ENCODE measurements at regions not wholly inside any gene's neighbourhood (a gene's known extent, or its start where the extent isn't known, plus 50 kb on each side); places are given as distances from the start of the nearest gene placed in this dataset.

DNA sequence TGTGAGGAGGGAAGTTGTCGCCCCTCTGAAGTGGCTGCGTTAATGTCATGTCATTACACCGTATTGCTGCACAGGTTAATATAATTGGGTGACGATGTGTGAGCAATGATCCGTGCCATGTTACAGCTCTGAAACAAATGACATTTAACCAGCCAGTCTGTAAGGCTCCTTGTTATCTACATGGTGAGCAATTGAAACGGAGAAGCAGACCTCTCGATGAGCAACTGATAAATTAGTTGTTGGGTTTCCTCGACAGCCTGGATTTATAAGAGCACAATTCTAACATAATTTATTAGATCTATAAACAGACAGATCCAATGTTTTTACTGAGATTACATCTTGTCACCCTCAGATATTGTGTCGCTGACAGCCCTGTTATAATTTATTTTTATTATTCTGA is 49.9 kb upstream of the MAFB start:
- Histone ChIP-seq H3K27ac (no peak overlapping the region), H3K4me3 (no peak overlapping the region), H3K9me3 (no peaks in the 10 kb centered on the region), H3K27me3 (peaks cover 0 to 15% (median 0%) of the 10 kb centered on the region in 3 donors), H3K36me3 (no peaks in the 10 kb centered on the region), H3K4me1 (no peaks in the 10 kb centered on the region)
- intact Hi-C loops (cut with DNase I): no loop called here
- 52 to 58% methylated on average over 9 of the region's 9 CpGs for WGBS, 2 donors
- DNase-seq: no peak
- TF ChIP-seq POLR2AphosphoS5 (IDR thresholded peaks at IDR 0.05) (no peak), EP300 (IDR thresholded peaks at IDR 0.05) (no peak), POLR2A (IDR thresholded peaks at IDR 0.05) (no peak), CTCF (IDR thresholded peaks at IDR 0.05) (no peak)

- H3K36me3 ChIP-seq: no peaks in the 10 kb centered on the region
- intact Hi-C loops (cut with DNase I): no loop called here
- peaks cover 0 to 15% (median 0%) of the 10 kb centered on the region in 3 donors for H3K27me3 ChIP-seq
- no peak for DNase-seq
- TF ChIP-seq POLR2A (IDR thresholded peaks at IDR 0.05) (no peak), POLR2AphosphoS5 (IDR thresholded peaks at IDR 0.05) (no peak), EP300 (IDR thresholded peaks at IDR 0.05) (no peak), CTCF (IDR thresholded peaks at IDR 0.05) (no peak)
- no peaks in the 10 kb centered on the region for H3K9me3 ChIP-seq
- H3K27ac ChIP-seq: no peak overlapping the region
- H3K4me1 ChIP-seq: no peaks in the 10 kb centered on the region
- H3K4me3 ChIP-seq: no peak overlapping the region
- 52 to 97% methylated on average over 1 of the region's 1 CpG for WGBS, 2 donors
These were observed 50.8 kb upstream of the MAFB start for GRCh38 chr20:40739841-40740240.

GRCh38 chr20:40741507-40742106 is 52.6 kb upstream of the MAFB start:
- H3K9me3 ChIP-seq: no peaks in the 10 kb centered on the region
- peaks cover 0 to 13% (median 0%) of the 10 kb centered on the region in 3 donors for H3K27me3 ChIP-seq
- no peak overlapping the region for H3K4me3 ChIP-seq
- H3K36me3 ChIP-seq: no peaks in the 10 kb centered on the region
- no peak overlapping the region for H3K27ac ChIP-seq
- intact Hi-C loops (cut with DNase I): no loop called here
- no peak for DNase-seq
- no peaks in the 10 kb centered on the region for H3K4me1 ChIP-seq
- 35 to 56% methylated on average over 6 of the region's 6 CpGs for WGBS, 2 donors
- TF ChIP-seq POLR2AphosphoS5 (IDR thresholded peaks at IDR 0.05) (no peak), CTCF (IDR thresholded peaks at IDR 0.05) (peak in 1 of 4 experiments; percentile 11)

DNA sequence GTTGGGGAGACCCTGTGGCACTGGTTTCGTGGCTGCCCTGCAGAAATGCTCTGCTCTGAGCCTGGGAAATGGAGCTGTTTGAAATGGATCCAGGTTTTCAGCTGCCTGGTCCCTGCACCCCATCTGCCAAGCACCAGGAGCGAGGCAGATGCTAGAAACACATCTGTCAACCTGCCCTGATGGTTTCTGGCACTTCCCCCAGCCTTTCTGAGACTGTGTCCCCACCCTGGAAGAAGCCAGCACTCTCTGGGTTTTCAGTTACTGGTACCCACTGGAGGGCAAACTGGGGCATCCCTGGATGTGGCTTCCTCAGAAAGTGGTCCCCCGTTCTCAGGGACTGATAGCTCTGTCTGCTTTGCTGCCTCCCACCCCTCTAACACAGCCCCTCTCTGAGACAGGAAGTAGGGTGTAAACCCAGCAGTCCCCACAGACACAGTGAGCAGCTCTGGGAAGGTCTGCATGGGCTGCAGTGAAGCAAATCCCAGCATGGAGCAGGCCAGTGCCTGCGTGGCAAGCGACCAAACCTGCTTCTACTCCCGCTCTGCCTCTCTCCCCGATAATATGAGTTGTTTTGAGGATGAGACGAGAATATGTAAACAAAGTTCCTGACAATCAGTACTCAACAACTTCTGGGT is 54.2 kb upstream of the MAFB start:
- no peaks in the 10 kb centered on the region for H3K36me3 ChIP-seq
- intact Hi-C loops (cut with DNase I): no loop called here
- TF ChIP-seq POLR2AphosphoS5 (IDR thresholded peaks at IDR 0.05) (no peak), CTCF (IDR thresholded peaks at IDR 0.05) (no peak), EP300 (IDR thresholded peaks at IDR 0.05) (no peak), POLR2A (IDR thresholded peaks at IDR 0.05) (no peak)
- peaks cover 0 to 4% (median 0%) of the 10 kb centered on the region in 3 donors for H3K27me3 ChIP-seq
- no peak for DNase-seq
- no peak overlapping the region for H3K27ac ChIP-seq
- H3K4me3 ChIP-seq: no peak overlapping the region
- WGBS, 2 donors: 62% methylated on average over 8 of the region's 8 CpGs
- H3K9me3 ChIP-seq: no peaks in the 10 kb centered on the region
- no peaks in the 10 kb centered on the region for H3K4me1 ChIP-seq
